Dendritic cell treated with granulocyte-macrophage colony-stimulating factor and Interleukin-4, amounts not matched to agents 40 ng/mL and 50 ng/mL, for 4 days (primary cell): ENCODE measurements at regions not wholly inside any gene's neighbourhood (a gene's known extent, or its start where the extent isn't known, plus 50 kb on each side); places are given as distances from the start of the nearest gene placed in this dataset.
"Not testable (repeated sequence)": the region's sequence is repeated elsewhere in the genome, so short reads cannot be mapped to it uniquely, and the experiment has no call there.

Experiments used
- H3K27ac Mint-ChIP-seq: one replicate; pipeline ENCODE4 v1.8.0; 2022; ENCODE audit warnings: mild to moderate bottlenecking, mixed read lengths
- H3K27me3 Mint-ChIP-seq: one replicate; pipeline ENCODE4 v1.8.0; 2022; ENCODE audit warnings: mild to moderate bottlenecking, mixed read lengths
- H3K36me3 Mint-ChIP-seq: one replicate; pipeline ENCODE4 v1.8.0; 2022; ENCODE audit warnings: low read depth, mixed read lengths
- H3K4me1 Mint-ChIP-seq: one replicate; pipeline ENCODE4 v1.8.0; 2022; ENCODE audit warnings: low read depth, mixed read lengths
- H3K4me3 Mint-ChIP-seq: one replicate; pipeline ENCODE4 v1.8.0; 2022; ENCODE audit warnings: mild to moderate bottlenecking, moderate library complexity, mixed read lengths
- H3K9me3 Mint-ChIP-seq: one replicate; pipeline ENCODE4 v1.8.0; 2022; ENCODE audit warnings: mixed read lengths
- intact Hi-C: fragments of 100-400 bp; cut with micrococcal nuclease; formaldehyde crosslinking; loops from one replicate; pipeline ENCODE4 v1.15.0; 2022

DNA sequence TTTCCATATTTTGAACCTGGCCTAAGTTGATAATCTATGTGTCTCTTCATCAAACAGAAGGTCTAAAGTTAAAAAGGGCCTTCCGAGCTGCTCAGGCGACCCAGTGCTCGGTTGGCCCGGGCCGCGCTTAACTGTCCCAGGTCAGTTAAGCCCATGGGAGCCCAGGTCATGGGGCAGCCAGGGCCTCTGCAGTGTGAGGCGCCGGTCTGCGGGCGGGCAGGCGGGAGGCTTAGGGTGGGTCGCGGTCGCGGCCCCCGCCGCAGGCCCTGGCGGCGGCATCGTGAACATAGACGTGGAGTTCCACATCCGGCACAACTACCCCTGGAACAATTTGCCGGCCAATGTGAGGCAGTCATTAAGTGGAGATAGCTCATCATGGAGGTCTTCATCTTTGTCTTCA lies 91.3 kb downstream of the PPIAL4C start:
- H3K9me3 Mint-ChIP-seq, H3K27ac Mint-ChIP-seq, H3K4me3 Mint-ChIP-seq, H3K36me3 Mint-ChIP-seq, intact Hi-C loops, H3K27me3 Mint-ChIP-seq, H3K4me1 Mint-ChIP-seq: not testable (repeated sequence)

- H3K36me3 Mint-ChIP-seq, H3K27ac Mint-ChIP-seq, H3K27me3 Mint-ChIP-seq, intact Hi-C loops, H3K4me1 Mint-ChIP-seq, H3K9me3 Mint-ChIP-seq, H3K4me3 Mint-ChIP-seq: not testable (repeated sequence)
Observed at GRCh38 chr1:149677359-149677758, 93.7 kb downstream of the PPIAL4C start.

DNA sequence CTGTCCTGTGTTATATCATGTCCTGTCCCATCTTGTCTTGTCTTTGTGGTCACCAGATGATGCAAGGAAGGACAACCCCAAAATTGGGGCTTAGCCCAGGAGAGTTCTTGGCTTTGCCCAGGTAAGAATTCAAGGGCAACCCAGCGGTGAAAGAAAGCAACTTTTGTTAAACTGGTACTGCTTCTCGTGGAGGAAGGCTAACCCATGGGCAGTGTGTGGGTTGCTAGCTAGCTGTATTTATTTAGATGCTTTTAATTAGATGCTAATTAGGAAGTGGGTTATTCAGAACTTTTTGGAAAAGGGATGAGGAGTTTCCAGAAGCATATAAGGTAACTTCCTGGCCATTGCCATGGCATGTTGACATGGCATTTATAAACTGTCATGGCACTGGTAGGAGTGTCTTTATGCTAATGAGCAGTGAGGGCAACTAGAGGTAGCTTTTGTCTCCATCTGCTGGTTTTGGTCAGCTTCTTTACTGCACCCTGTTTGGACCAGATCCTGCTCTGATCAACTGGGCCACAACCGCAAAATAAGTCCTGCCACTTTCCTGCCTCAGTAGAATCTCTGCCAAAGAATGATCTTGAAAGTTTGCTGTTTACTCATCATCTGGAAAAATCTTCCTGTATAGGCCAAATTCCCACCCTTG lies 95.8 kb upstream of the FCGR1A start:
- H3K9me3 Mint-ChIP-seq, H3K27me3 Mint-ChIP-seq, H3K27ac Mint-ChIP-seq, H3K4me3 Mint-ChIP-seq, H3K4me1 Mint-ChIP-seq, intact Hi-C loops, H3K36me3 Mint-ChIP-seq: not testable (repeated sequence)

- intact Hi-C loops, H3K9me3 Mint-ChIP-seq, H3K27ac Mint-ChIP-seq, H3K4me3 Mint-ChIP-seq, H3K27me3 Mint-ChIP-seq, H3K36me3 Mint-ChIP-seq, H3K4me1 Mint-ChIP-seq: not testable (repeated sequence)
Observed at GRCh38 chr1:149691399-149691798, 91.1 kb upstream of the FCGR1A start.

DNA sequence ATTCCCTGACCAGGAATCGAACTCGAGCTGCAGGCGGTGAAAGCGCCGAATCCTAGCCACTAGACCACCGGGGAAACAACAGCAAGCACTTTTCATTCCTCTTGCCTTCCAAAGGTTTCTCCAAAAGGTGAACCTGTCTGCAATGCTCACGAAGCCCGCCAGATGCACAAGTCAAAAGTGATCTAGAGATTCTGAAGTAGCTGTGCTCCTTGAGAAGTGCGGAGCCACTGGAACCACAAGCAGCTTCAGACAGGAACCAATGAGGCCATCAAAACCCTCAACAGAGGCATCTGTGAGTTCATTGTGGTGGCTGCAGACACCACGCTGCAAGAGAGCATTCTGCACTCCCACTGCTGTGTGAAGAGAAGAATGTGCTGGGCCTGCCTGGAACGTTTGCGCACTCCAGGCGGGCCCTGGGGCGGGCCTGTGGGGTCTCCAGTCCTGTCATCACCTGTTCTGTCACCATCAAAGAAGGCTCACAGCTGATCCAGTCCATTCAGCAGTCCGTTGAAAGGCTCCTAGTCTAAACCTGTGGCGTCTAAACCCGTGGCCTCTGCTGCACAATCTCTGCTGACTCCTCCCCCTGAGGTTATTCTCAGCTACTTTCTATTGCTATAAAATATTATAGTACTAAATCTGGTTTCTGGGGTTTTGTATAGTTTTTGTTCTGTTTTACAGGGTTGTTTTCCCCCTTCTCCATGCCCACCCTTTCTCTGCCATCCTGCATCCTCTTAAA lies 89.5 kb upstream of the FCGR1A start:
- H3K27ac Mint-ChIP-seq, H3K27me3 Mint-ChIP-seq, H3K36me3 Mint-ChIP-seq, H3K4me1 Mint-ChIP-seq, intact Hi-C loops, H3K4me3 Mint-ChIP-seq, H3K9me3 Mint-ChIP-seq: not testable (repeated sequence)

DNA sequence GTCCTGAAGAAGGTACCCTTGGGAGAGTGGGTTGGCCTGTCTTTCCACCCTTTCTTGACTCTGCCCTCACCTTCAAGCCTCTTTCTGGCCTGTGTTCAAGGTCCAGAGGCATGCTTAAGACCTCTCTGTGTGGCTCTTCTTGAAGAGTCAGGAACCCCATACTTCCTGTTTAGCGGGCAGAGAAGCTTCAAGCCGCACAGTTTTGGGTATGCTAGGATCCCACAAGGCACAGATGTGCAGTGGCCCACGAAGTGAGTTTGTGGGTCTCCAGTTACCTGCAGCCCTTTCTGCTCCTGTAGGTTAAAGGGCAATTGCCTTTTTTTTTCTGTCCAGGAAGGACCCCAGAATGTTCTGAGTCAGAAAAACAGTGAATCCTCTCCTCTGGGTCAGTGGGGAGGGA lies 87.4 kb upstream of the FCGR1A start:
- intact Hi-C loops, H3K27ac Mint-ChIP-seq, H3K9me3 Mint-ChIP-seq, H3K4me3 Mint-ChIP-seq, H3K4me1 Mint-ChIP-seq, H3K27me3 Mint-ChIP-seq, H3K36me3 Mint-ChIP-seq: not testable (repeated sequence)

- H3K27me3 Mint-ChIP-seq, H3K9me3 Mint-ChIP-seq, intact Hi-C loops, H3K27ac Mint-ChIP-seq, H3K4me1 Mint-ChIP-seq, H3K4me3 Mint-ChIP-seq, H3K36me3 Mint-ChIP-seq: not testable (repeated sequence)
Observed at GRCh38 chr1:149700220-149700619, 82.3 kb upstream of the FCGR1A start.

- H3K27me3 Mint-ChIP-seq, H3K9me3 Mint-ChIP-seq, H3K27ac Mint-ChIP-seq, intact Hi-C loops, H3K4me3 Mint-ChIP-seq, H3K4me1 Mint-ChIP-seq, H3K36me3 Mint-ChIP-seq: not testable (repeated sequence)
Observed at GRCh38 chr1:149700677-149701567, 81.6 kb upstream of the FCGR1A start.

- H3K27me3 Mint-ChIP-seq, H3K4me1 Mint-ChIP-seq, H3K27ac Mint-ChIP-seq, H3K36me3 Mint-ChIP-seq, intact Hi-C loops, H3K9me3 Mint-ChIP-seq: not testable (repeated sequence)
- peak overlapping the region; percentile 21 for H3K4me3 Mint-ChIP-seq
Observed at GRCh38 chr1:149708192-149708853, 74.2 kb upstream of the FCGR1A start.

GRCh38 chr1:149711651-149712050 lies 70.8 kb upstream of the FCGR1A start:
- H3K27me3 Mint-ChIP-seq, H3K36me3 Mint-ChIP-seq, H3K4me1 Mint-ChIP-seq, H3K4me3 Mint-ChIP-seq, intact Hi-C loops, H3K9me3 Mint-ChIP-seq, H3K27ac Mint-ChIP-seq: not testable (repeated sequence)

- H3K9me3 Mint-ChIP-seq, intact Hi-C loops, H3K27ac Mint-ChIP-seq, H3K36me3 Mint-ChIP-seq, H3K27me3 Mint-ChIP-seq, H3K4me1 Mint-ChIP-seq, H3K4me3 Mint-ChIP-seq: not testable (repeated sequence)
Observed at GRCh38 chr1:149712154-149712927, 70.2 kb upstream of the FCGR1A start.

DNA sequence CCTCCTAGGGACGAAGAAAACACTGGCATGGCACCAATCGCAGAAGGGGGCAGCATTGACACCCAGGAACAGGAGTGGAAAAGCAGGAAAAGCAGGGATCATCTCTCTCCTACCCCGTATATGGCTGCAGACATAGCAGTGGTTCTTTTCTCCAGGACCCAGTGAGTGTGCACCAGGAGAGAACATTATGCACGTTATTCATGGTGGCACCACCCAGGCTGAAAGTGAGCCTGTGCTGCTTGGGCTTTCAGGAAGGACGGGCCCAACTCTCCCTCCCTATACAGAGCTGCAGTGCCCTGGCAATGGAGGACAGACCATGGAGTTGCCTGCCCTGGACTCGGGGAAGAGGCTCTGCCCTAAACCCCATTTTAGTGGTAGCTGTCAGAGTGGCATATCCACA lies 69.0 kb upstream of the FCGR1A start:
- H3K9me3 Mint-ChIP-seq, intact Hi-C loops, H3K4me3 Mint-ChIP-seq, H3K36me3 Mint-ChIP-seq, H3K4me1 Mint-ChIP-seq, H3K27me3 Mint-ChIP-seq, H3K27ac Mint-ChIP-seq: not testable (repeated sequence)

- H3K36me3 Mint-ChIP-seq, H3K4me1 Mint-ChIP-seq, H3K27me3 Mint-ChIP-seq, H3K27ac Mint-ChIP-seq, intact Hi-C loops, H3K9me3 Mint-ChIP-seq, H3K4me3 Mint-ChIP-seq: not testable (repeated sequence)
Observed at GRCh38 chr1:149713952-149714351, 68.5 kb upstream of the FCGR1A start.
